ENCODE measurements at regions not wholly inside any gene's neighbourhood (a gene's known extent, or its start where the extent isn't known, plus 50 kb on each side); places are given as distances from the start of the nearest gene placed in this dataset.
A peak's percentile ranks its signal among the peaks of the same experiment; 100 is the strongest.

DNA sequence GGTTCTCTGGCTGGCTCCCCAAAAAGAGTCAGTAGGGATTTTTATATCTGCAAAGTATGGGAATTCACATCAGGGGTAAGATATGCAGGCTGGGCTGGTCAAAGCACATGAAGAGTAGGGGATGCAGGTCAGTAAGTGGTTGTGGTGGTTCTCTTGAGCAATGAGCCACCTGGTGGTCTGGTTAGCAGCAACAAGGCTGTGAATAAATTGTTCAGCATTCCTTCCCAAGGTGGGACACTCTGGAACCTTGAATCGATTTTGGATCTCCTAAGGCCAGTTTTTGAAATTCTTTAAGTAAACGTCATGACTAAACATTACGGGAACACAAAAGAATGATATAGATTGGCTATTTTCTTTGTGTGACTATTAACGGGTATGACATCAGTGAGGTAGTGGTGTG is 563.0 kb upstream of the NEGR1 start:
- H3K36me3 ChIP-seq (ENCODE audit: control insufficient read depth in 2 of 2, extremely low read depth in 1 of 2, insufficient read depth in 2 of 2, low read length in 2 of 2): no peaks in the 10 kb centered on the region
- intact Hi-C loops (cut with micrococcal nuclease): loop anchor here (2.0 to 10.0 kb wide), 5 partner anchors 223 to 1753 kb away; partner anchors contain the start of gene NEGR1
- no peak overlapping the region for H3K4me3 ChIP-seq (replicated peaks in 1 of 3; ENCODE audit: insufficient read depth in 1 of 3, low read depth in 1 of 3, low read length in 3 of 3)
- H3K4me1 ChIP-seq (ENCODE audit: control insufficient read depth, extremely low read depth, insufficient read depth, low read length): no peaks in the 10 kb centered on the region
- H3K9me3 ChIP-seq (replicated peaks; ENCODE audit: control insufficient read depth, insufficient read depth, low read length): no peaks in the 10 kb centered on the region
- TF ChIP-seq JUN (IDR thresholded peaks at IDR 0.05; ENCODE audit: borderline replicate concordance, insufficient read depth, insufficient read length, low read depth) (no peak), FOS (IDR thresholded peaks at IDR 0.05; ENCODE audit: borderline replicate concordance, insufficient read depth, low read length) (no peak), EZH2 (IDR thresholded peaks at IDR 0.05; ENCODE audit: borderline replicate concordance, low read depth, low read length, severe bottlenecking) (no peak), POLR2A (IDR thresholded peaks at IDR 0.05; ENCODE audit: low read depth, low read length) (no peak), POLR2AphosphoS5 (IDR thresholded peaks at IDR 0.05; ENCODE audit: insufficient read depth, low read depth, low read length) (no peak), CTCF (IDR thresholded peaks at IDR 0.05; ENCODE audit: extremely low read depth in 1 of 2, insufficient read depth in 1 of 2, low read depth in 1 of 2, low read length in 2 of 2) (peak; percentile 21 to 39), MYC (IDR thresholded peaks at IDR 0.05; ENCODE audit: low read depth, low read length) (no peak)
- TF ChIP-seq, protein P1, sequence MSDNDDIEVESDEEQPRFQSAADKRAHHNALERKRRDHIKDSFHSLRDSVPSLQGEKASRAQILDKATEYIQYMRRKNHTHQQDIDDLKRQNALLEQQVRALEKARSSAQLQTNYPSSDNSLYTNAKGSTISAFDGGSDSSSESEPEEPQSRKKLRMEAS (IDR thresholded peaks at IDR 0.05; ENCODE audit: insufficient read depth, insufficient read length): no peak
- CTCF ChIA-PET: interaction anchor here (1.1 to 1.9 kb wide), 3 partner anchors 561 to 1649 kb away, joined by 3 to 7 read pairs (median 4); no protein-coding TSS in a partner anchor
- BruUV-seq (replicated peaks): no TSS peak
- POLR2A ChIA-PET: no interaction called here
- no peak overlapping the region for H2AFZ ChIP-seq (ENCODE audit: low read depth, low read length)
- H3K27me3 ChIP-seq (ENCODE audit: control insufficient read depth in 2 of 2, insufficient read depth in 2 of 2, low read length in 2 of 2): no peaks in the 10 kb centered on the region
- dilution Hi-C loops (cut with MboI; ENCODE audit: extremely low pct_ligation_motif_present, low sequenced_read_pairs): no loop called here
- no peaks in the 10 kb centered on the region for H3K9me1 ChIP-seq (replicated peaks; ENCODE audit: control insufficient read depth, extremely low read depth, insufficient read depth, low read length)
- no peak overlapping the region for H3K27ac ChIP-seq (ENCODE audit: insufficient read depth, low read depth, low read length)
- H4K20me1 ChIP-seq (replicated peaks; ENCODE audit: control insufficient read depth, extremely low read depth, insufficient read depth, low read length): no peaks in the 10 kb centered on the region
- H3K4me2 ChIP-seq (ENCODE audit: insufficient read depth, low read length): no peak overlapping the region
- no peak overlapping the region for H3K9ac ChIP-seq (replicated peaks; ENCODE audit: extremely low read depth, insufficient read depth, low read length)
- FAIRE-seq (no peak), DNase-seq (ENCODE audit: low read depth, low spot score) (peak; percentile 31)
- H3K79me2 ChIP-seq (ENCODE audit: control insufficient read depth, insufficient read depth, low read length): no peaks in the 10 kb centered on the region

Measured in endothelial cell of umbilical vein (primary cell).